MG63 (cell line): ENCODE measurements at regions not wholly inside any gene's neighbourhood (a gene's known extent, or its start where the extent isn't known, plus 50 kb on each side); places are given as distances from the start of the nearest gene placed in this dataset.
A peak's percentile ranks its signal among the peaks of the same experiment; 100 is the strongest.
"Not testable (repeated sequence)": the region's sequence is repeated elsewhere in the genome, so short reads cannot be mapped to it uniquely, and the experiment has no call there.

Source experiments
- DNase-seq: peaks from one replicate; pipeline ENCODE4 v3.0.0-alpha.2; 2020
- H3K27me3 ChIP-seq: fragments of 250-450 bp; sonication (Bioruptor Pico); 2 replicates; pipeline ENCODE4 v1.5.1; 2020; ENCODE audit warnings: mild to moderate bottlenecking, moderate library complexity
- H3K36me3 ChIP-seq: fragments of 250-450 bp; sonication (Bioruptor Pico); 2 replicates; pipeline ENCODE4 v1.5.1; 2020; ENCODE audit warnings: mild to moderate bottlenecking, moderate library complexity
- H3K4me3 ChIP-seq: fragments of 250-450 bp; sonication (Bioruptor Pico); 2 replicates; pipeline ENCODE4 v1.5.1; 2020; ENCODE audit warnings: mild to moderate bottlenecking, moderate library complexity
- H3K9me3 ChIP-seq: fragments of 250-450 bp; sonication (Bioruptor Pico); 2 replicates; pipeline ENCODE4 v1.5.1; 2020; ENCODE audit warnings: mild to moderate bottlenecking, moderate library complexity

DNA sequence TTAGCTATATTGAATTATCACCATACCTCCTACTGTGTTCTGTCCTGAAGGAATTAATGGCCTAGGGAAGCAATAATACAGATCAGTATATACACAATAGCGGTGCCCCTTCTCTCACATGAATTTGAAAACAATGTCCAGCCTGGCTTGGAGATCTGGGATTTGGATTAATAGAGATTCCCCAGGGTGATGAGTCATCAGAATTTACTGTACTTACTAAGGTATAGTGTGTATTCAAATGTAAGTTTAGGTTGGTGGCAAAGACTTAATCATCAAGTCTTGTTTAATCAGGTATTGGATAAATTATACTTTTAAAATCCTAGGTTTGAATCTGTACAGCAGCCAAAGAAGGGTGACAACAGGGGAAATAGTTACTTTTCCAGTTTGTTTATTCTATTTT is 121.5 kb downstream of the FEM1C start:
- no peaks in the 10 kb centered on the region for H3K9me3 ChIP-seq
- H3K27me3 ChIP-seq, result no peaks in the 10 kb centered on the region
- no peak for DNase-seq
- no peaks in the 10 kb centered on the region for H3K36me3 ChIP-seq
- H3K4me3 ChIP-seq, result no peak overlapping the region

DNA sequence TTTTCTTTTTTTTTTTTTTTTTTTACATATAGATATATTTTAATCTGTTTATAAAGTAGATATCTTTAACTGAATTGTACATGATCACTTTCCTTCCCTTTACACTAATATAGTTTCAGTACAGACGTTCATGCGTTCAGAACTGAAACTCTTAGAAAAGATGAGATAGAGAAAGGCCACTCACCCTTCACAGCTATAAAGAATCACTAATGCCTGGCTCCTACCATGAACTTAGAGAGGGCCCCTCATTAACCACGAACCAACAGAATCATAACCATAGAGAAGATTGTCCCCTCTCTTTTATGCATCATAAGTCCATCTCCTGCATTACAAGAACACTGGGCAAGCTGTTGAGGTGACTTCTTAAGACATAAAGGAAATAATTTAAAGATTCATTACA is 123.8 kb downstream of the FEM1C start:
- not testable (repeated sequence) for H3K4me3 ChIP-seq, H3K27me3 ChIP-seq, H3K9me3 ChIP-seq, H3K36me3 ChIP-seq, DNase-seq

DNA sequence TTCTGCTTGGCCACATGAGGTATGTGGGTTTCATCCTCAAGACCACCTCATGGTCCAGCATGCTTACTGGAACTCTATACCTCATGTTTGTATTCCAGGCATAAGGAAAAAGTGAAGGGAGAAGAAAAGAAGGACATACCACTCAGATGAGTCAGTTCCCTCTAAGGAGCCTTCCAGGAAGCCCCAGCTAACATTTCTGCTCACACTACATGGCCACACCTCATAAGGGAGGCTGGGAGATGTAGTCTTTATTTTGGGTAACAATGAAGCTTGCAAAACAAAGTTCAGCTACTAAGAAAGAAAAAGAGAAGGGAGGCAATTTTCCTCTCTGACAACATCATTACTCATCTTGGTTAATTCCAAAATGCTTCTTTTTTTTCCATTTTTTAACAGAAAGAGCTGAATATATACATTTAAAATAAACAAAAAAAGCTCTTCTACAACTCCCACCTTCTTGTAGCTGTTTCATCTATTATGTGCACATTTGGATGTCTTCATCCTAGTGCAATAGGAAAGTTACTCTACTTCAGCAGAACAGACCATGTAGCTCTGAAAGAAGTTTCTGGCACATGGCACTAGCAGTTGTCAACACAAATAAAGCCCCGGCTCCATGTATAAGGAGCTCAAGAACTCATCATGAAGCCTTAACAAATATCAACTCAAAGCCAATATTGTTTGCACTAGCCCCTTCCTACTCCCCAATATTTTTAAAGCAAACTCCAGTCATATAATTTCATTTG is 123.6 kb upstream of the CCDC112 start:
- H3K36me3 ChIP-seq, result no peaks in the 10 kb centered on the region
- peak; percentile 83 for DNase-seq
- H3K4me3 ChIP-seq, result no peak overlapping the region
- H3K9me3 ChIP-seq, result no peaks in the 10 kb centered on the region
- H3K27me3 ChIP-seq, result no peaks in the 10 kb centered on the region

DNA sequence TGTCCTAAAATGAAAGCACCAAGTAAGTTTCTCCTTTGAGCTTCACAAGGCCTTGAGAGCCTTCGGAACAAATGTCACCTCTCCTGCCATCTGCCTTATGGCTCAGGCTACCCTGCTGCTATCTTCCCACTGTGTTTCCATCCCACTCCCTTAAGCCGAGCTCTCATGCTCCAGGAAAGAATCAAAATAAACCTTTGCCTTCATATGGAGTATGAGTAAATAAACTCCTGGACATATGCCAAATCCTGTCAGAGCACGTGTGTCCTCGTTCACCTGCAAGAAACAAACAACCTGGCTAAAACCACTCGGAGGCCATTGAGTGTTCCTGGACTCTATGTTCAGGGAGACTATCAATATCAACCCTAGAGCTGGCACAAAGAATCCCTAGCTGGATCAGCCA is 122.3 kb upstream of the CCDC112 start:
- Histone ChIP-seq H3K4me3 (no peak overlapping the region), H3K36me3 (no peaks in the 10 kb centered on the region), H3K9me3 (no peaks in the 10 kb centered on the region), H3K27me3 (no peaks in the 10 kb centered on the region)
- no peak for DNase-seq

DNA sequence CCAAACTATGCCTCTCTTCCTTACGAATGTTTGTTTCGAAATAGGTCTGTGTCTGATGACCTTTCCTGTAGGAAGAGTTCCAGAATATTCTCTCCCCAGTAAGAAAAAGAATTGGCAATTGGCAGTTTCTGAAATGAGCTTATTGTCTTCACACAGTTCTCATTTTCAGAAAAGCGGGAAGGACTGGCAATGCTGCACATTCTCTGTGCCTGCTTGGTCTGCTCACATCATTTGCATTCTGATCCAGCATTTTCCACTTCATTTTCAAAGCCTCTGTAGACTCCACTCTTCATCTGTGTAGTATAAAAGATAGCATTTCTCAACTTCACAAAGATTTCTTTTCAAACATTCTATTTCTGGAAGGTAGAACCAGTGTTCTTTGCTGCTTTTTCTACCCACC is 120.6 kb upstream of the CCDC112 start:
- no peaks in the 10 kb centered on the region for H3K36me3 ChIP-seq
- no peaks in the 10 kb centered on the region for H3K27me3 ChIP-seq
- H3K4me3 ChIP-seq, result no peak overlapping the region
- no peaks in the 10 kb centered on the region for H3K9me3 ChIP-seq
- no peak for DNase-seq

DNA sequence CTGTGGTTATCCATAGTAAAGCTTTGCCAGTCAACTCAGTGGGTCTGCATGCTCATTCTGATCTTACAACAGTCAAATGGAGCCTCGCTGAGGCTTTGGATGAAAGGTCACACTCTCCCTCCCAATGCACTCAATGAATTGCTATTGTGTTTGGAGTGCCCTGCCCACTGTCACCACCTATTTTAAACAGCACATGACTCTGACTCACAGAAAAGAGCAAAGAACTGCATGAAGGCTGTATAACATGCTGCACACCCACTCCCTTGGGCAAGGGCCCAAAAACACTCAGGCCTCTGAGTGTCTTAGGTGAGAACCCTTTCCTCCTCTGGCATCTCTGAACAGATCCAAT is 118.7 kb upstream of the CCDC112 start:
- H3K4me3 ChIP-seq, result no peak overlapping the region
- H3K9me3 ChIP-seq, result no peaks in the 10 kb centered on the region
- H3K27me3 ChIP-seq, result no peaks in the 10 kb centered on the region
- peak; percentile 89 for DNase-seq
- H3K36me3 ChIP-seq, result no peaks in the 10 kb centered on the region

DNA sequence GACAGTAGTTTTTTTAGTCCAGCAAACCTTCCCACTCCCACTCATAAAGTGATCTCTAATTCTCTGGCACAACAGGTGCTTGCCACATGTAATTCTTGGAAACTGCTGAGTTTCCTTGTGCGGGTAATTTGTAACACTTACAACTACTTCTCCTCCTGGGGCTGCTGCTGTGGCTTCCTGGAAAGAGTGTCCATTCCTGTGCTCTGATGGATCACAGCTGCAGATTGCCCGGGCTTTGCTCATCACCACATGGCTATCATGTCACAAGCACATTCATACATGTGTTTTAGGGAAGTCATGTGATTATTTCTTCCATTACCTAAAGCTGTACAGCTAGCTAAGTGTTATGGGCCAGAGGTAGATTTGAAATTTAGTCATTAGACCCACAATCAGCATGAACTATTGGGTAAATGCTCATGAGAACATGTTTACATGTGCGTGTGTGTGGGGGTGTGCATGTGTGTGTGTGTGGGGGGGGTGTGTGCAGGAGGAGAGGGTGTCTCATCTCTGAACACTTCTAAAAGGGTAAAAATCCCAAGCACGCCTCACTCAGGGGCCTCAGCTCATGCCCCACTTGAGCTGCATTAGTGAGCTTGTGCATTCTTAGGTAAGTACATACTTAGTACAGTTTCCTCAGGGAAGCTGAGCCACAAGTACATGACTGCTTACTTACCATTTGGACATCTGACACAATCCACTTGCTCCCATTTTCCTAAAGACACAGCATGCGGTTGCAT is 118.1 kb upstream of the CCDC112 start:
- Histone ChIP-seq H3K9me3 (no peaks in the 10 kb centered on the region), H3K4me3 (no peak overlapping the region), H3K36me3 (no peaks in the 10 kb centered on the region), H3K27me3 (no peaks in the 10 kb centered on the region)
- peak; percentile 67 for DNase-seq

DNA sequence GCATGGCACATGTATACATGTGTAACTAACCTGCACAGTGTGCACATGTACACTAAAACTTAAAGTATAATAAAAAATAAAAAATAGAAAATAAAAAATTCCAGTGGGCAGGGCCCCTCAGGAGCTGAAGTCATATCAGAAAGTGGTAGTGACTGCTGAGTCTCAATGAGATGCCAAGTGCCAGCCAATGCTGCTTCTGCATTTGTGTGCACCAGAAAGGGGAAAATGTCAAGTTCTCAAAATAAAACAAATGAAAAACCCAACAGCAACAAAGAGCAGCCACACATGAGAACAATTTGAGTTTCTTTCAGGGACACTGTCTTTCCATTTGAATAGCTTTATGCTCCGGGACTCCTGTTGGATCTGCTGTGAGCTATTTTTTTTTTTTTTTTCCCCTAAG is 117.2 kb upstream of the CCDC112 start:
- no peaks in the 10 kb centered on the region for H3K36me3 ChIP-seq
- no peak overlapping the region for H3K4me3 ChIP-seq

DNA sequence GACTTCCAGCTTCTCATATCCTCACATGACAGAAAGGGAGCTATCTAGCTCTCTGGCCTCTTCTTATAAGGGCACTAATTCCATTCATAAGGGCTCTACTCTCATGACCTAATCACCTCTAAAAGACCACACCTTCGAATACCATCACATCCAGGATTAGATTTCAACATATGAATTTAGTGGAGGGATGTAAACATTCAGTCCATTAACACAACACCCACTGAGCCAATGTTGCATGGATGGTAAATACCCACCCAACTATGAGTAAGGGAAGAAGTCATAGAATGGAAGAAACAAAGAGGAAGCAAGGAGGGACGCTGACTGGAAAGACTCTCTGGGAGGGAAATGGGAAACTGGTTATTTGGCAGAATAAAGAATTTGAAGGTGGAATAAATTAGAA is 112.6 kb upstream of the CCDC112 start:
- Histone ChIP-seq H3K4me3 (no peak overlapping the region), H3K9me3 (peaks cover 5% of the 10 kb centered on the region; the same call in 1 of the 2 replicates), H3K27me3 (no peaks in the 10 kb centered on the region), H3K36me3 (no peaks in the 10 kb centered on the region)
- no peak for DNase-seq

More for the DNA sequence above, 117.2 kb upstream of the CCDC112 start:
- Histone ChIP-seq H3K9me3 (no peaks in the 10 kb centered on the region), H3K27me3 (no peaks in the 10 kb centered on the region)
- no peak for DNase-seq

DNA sequence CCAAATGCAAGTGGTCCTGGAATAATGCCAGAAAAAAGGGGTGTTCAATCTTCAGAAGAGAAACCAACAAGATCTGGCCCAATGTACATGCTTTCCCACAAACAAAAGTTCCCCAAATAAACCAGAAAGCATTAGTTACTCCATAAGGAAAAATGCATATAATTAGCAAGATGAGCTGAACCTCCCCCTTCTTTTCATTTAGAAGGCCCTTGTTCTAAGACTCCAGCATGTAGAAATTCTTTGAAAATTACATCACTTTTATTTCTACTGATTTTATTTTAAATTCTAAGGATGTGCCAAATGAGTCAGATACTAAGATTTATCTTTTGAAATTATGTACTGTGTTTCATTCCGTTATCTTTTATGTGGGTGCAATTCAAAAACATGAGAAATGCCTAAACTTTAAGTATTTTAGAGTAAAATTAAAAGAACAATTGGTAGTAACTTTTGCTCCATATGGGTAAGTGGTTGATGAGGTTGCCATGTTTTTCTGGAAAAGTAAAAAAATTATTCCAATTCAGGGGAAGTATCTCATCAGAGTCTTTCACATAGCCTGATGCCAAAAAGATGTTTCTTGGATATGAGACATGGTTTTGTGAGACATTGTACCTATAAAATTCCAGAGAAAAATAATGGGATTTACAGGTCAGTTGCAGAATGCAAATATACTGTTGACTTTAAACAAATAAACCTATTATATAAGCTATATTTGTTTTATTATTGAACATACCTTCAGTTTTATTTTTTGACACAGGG is 106.5 kb upstream of the CCDC112 start:
- DNase-seq, result no peak
- Histone ChIP-seq H3K4me3 (no peak overlapping the region), H3K36me3 (no peaks in the 10 kb centered on the region), H3K27me3 (no peaks in the 10 kb centered on the region), H3K9me3 (peaks cover 5% of the 10 kb centered on the region; the same call in 1 of the 2 replicates)

DNA sequence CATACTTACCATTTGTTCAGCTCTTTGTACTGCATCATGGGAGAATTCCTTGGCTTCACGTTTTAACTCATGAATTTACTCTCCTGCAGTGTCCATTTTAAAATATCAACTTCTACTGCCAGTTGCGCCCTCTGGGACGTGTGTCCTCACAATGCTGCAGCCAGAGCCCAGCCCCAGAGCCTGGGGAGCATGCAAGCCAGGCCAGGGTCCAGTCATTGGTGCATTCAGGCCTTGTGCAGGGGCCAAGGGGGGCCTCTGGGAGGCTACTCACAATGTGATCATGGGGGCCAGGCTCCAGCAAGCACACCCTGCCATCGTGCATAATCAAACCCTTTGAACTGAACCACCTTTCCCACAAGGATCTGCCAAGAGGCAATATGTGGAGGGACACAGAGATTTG is 105.6 kb upstream of the CCDC112 start:
- DNase-seq, result no peak
- Histone ChIP-seq H3K4me3 (no peak overlapping the region), H3K9me3 (peaks cover 5% of the 10 kb centered on the region; the same call in 1 of the 2 replicates), H3K27me3 (no peaks in the 10 kb centered on the region), H3K36me3 (no peaks in the 10 kb centered on the region)

DNA sequence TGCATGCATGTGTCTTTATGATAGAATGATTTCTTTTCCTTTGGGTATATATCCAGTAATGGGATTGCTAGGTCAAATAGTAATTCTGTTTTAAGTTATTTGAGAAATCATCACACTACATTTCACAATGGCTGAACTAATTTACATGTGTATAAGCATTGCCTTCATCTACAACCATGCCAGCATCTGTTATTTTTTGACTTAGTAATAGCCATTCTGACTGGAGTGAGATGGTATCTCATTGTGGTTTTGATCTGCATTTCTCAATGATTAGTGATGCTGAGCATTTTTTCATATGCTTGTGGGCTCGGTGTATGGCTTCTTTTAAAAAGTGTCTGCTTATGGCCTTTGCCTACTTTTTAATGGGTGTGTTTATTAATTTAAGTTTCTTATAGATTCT is 102.3 kb upstream of the CCDC112 start:
- H3K36me3 ChIP-seq, result no peaks in the 10 kb centered on the region
- no peak overlapping the region for H3K4me3 ChIP-seq
- H3K9me3 ChIP-seq, result no peaks in the 10 kb centered on the region; the same call in 1 of the 2 replicates
- DNase-seq, result no peak
- H3K27me3 ChIP-seq, result no peaks in the 10 kb centered on the region

DNA sequence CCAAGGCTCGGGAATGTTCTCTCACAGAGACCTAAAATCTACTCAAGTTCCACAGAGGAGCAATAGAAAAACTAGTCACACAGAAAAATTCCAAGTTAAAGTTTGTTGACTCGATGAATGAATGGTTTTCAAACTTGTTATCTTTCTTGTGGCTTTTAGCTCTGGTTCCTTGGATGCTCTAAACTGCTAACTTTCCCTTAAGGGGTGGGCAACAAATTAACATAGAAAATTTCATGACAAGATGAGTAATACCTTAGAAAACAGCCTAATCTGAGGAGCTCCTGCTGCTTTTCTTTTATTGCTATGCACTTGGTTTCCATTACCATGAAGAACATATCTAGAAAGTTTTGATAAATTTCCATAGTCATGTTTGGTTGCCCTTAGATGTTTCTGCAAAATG is 100.2 kb upstream of the CCDC112 start:
- H3K27me3 ChIP-seq, result no peaks in the 10 kb centered on the region
- H3K9me3 ChIP-seq, result no peaks in the 10 kb centered on the region; the same call in 1 of the 2 replicates
- DNase-seq, result no peak
- H3K4me3 ChIP-seq, result no peak overlapping the region
- H3K36me3 ChIP-seq, result no peaks in the 10 kb centered on the region

DNA sequence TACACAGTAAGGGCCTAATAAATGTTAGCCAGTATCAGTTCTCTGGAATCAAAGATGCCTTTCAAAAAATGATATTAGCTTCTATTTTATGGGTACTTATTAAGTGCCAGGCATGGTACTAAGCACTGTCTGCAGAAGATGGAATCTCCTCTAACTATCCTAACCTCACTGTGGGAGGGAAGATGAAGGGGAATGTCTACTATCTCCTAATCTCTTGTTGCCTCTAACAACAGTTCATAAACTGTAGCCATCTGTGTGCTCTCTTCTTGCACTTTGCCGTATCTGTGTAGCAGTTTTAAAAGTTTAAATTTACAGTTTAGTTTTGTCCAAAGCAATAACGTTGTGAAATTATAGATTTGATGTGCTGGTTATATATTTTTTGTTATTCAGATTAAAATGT is 99.6 kb upstream of the CCDC112 start:
- no peak for DNase-seq
- Histone ChIP-seq H3K4me3 (no peak overlapping the region), H3K9me3 (no peaks in the 10 kb centered on the region; the same call in 1 of the 2 replicates), H3K27me3 (no peaks in the 10 kb centered on the region), H3K36me3 (no peaks in the 10 kb centered on the region)

DNA sequence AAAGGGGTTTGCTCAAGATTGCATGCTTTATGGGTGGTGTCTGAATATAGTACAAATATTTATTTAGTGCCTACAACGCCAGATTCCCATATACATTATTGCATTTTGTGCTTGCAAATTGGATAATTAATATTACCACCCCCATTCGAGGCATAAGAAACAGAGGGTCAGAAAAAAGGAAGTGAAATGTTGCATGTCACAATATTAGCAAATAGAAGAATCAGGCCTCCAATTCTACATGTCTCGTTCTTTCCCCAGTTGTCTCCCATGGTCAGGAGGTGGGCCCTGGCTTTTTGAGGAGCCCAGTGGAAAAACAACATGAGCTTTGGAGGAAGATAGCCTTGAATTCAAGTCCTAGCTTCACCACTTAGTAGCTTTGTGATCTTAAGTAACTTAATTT is 98.1 kb upstream of the CCDC112 start:
- no peak overlapping the region for H3K4me3 ChIP-seq

DNA sequence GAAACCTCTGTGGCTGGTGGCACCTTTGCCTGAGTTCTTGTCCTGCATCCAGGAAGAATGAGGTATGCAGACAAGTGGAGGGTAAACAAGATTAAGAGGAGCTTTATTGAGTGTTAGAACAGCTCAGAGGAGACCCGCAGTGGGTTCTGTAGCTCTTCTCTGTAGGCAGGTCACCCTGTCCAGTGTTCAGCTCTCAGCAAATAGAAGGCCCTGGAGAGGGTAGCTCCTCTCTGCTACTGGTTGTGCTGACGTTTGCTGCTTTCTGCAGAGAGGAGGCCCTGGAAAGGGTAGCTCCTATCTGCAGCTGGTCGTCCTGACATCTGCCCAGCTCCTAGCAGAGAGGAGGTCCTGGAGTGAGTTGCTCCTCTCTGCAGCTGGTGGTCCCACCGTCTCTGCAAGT is 96.8 kb upstream of the CCDC112 start:
- Histone ChIP-seq H3K9me3 (no peaks in the 10 kb centered on the region), H3K27me3 (no peaks in the 10 kb centered on the region), H3K36me3 (no peaks in the 10 kb centered on the region), H3K4me3 (no peak overlapping the region)
- no peak for DNase-seq

More for the DNA sequence above, 98.1 kb upstream of the CCDC112 start:
- H3K9me3 ChIP-seq, result no peaks in the 10 kb centered on the region
- no peaks in the 10 kb centered on the region for H3K36me3 ChIP-seq
- H3K27me3 ChIP-seq, result no peaks in the 10 kb centered on the region
- no peak for DNase-seq

DNA sequence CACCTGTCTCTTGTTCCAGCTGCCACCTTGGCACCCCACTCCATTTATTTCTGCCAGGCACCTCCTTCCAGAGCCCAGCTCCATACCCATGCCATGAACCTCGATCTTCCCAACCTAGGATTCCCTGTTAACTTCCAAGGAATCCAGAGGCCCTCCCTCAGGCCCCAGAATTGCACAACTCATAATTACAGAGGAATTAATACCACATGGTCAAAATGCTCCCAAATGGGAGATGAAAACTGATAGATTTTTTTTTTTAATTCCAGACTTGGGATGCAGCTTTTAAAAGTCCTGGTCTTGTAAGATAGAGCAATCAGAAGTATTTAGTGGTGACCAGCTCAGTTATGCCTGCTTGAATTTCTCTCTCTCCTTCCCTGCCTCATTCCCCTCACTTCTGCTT is 96.2 kb upstream of the CCDC112 start:
- no peak for DNase-seq
- H3K36me3 ChIP-seq, result no peaks in the 10 kb centered on the region

More for the DNA sequence above, 96.2 kb upstream of the CCDC112 start:
- no peak overlapping the region for H3K4me3 ChIP-seq
- H3K27me3 ChIP-seq, result no peaks in the 10 kb centered on the region
- no peaks in the 10 kb centered on the region for H3K9me3 ChIP-seq
